Hepatic stellate cell (primary cell): ENCODE measurements at regions not wholly inside any gene's neighbourhood (a gene's known extent, or its start where the extent isn't known, plus 50 kb on each side); places are given as distances from the start of the nearest gene placed in this dataset.

Experiments used
- DNase-seq: peaks from one replicate; pipeline ENCODE4 v3.0.0; 2011; ENCODE audit warnings: low spot score

GRCh38 chr11:8340296-8340695, 76.6 kb upstream of the LMO1 start:
- DNase-seq = no peak

DNA sequence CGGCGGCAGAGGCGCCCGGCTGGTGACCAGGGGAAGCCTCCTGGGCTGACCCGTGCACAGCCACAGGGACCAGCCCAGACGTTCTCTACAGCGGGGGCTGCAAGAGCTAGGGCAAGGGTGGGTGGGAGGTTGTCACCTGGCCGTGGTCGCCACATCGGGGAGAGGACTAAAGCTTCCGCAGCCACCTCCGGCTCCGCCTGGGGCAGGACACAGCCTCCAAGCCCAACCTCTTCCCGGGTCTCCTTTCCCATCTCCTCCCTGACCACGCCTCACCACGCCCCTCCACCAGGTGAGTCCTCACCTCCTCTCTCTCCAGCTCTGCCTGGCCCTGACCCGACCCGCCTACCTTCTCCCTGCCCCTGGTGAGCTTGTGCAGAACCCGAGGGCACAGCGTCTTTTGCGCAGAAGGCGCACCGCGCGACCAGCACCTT, 75.9 kb upstream of the LMO1 start:
- no peak for DNase-seq

GRCh38 chr11:8338138-8338537, 74.5 kb upstream of the LMO1 start:
- peak; percentile 77 for DNase-seq

GRCh38 chr11:8337130-8337795, 73.6 kb upstream of the LMO1 start:
- no peak for DNase-seq

- DNase-seq = no peak
These were observed 72.9 kb upstream of the LMO1 start for GRCh38 chr11:8336356-8337129.

DNA sequence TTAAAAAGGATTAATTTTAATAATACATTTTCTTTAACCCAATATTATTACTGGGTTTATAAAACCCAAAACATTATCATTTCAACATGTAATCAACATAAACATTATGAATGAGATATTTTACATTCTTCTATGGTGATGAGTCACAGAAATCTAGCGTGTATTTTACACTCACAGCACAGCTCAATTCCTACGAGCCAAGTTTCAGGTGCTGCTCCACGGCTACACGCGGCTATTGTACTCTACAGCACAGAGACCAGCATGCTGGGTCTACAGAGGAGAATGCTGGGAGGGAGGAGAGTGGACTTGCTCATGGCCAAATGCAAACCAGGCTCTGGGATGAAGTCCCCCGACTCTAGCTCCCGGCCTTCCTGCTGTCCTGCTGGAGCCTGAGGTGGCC, 72.0 kb upstream of the LMO1 start:
- DNase-seq = no peak

DNA sequence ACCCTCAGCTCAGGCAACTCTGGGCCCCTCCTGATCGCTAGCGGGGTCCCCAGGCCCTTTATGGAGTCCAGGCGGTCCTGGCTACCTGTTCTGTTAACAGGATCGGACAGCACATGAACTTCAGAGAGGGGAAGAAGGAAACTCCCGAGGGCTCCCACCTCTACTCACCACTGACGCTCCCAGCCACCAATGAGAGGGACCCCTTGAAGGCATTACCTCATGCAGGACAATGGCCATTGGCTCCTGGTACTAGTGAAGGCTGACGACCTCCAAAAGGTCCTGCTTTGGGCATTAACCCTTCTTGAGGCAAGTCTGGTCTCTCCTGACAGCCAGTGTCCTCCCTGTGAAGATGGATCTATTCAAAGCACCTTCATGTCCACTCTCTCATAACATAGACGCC, 71.5 kb upstream of the LMO1 start:
- no peak for DNase-seq

GRCh38 chr11:8333811-8334401, 70.2 kb upstream of the LMO1 start:
- DNase-seq = no peak

- DNase-seq = no peak
These were observed 69.7 kb upstream of the LMO1 start for GRCh38 chr11:8333376-8333775.

DNA sequence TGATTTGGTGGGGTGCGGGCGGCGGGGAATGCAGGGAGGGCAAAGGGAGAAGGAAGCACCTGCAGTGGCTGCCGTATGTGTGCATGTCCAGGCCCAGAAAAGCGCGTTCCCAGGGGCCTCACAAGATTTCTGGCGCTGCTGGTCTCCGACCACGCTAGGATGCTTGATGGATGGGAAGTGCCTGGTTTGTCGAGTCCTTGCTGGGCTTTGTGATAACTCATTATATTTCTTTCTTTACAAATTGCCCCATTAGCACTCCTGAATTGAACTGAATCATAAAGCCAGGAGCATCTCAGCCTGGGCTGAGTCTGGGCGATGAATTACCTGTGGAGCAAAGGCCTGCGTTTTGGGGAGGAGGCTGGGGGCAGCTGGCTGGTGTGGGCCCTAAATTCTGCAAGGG, 69.2 kb upstream of the LMO1 start:
- DNase-seq = no peak

- no peak for DNase-seq
These were observed 68.5 kb upstream of the LMO1 start for GRCh38 chr11:8332196-8332595.

GRCh38 chr11:8331767-8332166, 68.1 kb upstream of the LMO1 start:
- DNase-seq = no peak

GRCh38 chr11:8330896-8331295, 67.2 kb upstream of the LMO1 start:
- no peak for DNase-seq

- no peak for DNase-seq
These were observed 66.7 kb upstream of the LMO1 start for GRCh38 chr11:8330404-8330803.

- DNase-seq = no peak
These were observed 66.2 kb upstream of the LMO1 start for GRCh38 chr11:8329847-8330361.

DNA sequence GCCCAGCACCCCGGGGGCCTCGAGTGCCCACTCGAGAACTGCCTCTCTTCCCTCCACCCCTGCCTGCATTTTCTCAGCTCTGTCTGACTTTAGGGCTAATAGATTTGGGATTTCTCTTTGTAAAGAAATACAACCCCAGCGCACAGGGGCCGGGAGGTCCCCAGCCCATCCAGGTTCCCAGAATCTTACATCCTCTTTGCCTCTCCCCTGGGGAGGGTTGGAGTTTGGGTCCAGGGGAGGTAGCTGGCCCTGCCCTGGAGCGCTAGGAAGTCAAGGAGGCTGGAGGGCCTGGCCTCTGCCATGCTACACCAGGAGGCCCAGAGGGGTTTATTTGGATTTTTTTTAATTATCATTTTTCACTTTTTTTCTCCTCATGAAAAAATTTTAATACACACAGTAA, 65.7 kb upstream of the LMO1 start:
- no peak for DNase-seq

DNA sequence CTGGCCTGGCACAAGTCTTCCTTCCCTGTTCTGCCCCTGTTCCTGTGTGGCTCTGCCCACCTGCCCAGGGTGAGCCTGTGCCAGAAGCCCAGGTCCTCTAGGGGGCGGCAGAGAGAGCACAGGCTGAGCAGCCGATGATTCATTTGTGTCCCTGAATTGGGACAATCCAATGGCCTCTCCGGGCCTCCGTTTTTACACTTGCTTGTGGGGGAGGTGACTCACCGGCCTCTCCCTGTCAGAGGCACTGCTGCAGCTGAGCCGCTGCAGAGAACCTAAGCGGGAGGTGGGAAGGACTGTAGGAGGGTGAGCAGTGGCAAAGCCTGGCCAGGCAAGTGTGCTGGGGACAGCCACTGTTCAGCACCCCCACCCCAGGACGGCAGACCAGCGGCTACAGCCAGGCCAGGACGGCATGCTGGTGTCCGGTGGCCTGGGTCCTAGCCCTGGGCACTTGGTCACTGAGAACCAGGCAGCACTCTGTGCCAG, 65.2 kb upstream of the LMO1 start:
- peak; percentile 93 for DNase-seq

DNA sequence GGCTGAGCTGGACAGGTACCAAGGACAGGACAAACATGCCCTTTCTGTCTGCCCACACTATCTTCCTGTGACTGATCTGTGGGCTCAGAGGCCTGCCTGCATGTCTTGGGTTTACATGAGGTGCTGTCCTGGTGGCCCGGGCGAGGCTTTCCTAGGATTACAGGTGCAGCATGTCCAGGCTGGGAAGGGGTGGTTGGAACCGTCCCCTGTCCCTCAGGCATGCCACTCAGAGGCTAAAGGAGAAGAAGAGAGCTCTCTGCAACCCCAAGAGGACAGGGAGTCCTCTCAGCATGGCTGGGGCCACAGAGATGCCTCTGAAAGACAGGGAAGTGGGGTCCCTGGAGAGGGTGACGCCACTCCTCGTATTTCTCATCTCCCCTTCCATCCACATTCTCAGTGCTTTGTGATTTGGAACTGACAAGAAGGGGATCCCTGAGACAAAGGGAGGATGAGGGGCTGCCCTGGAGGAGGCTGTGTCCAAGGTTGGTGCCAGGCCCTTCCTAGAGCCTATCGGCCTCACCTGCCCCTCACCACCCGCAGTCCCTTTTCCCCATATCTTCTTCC, 64.6 kb upstream of the LMO1 start:
- no peak for DNase-seq

DNA sequence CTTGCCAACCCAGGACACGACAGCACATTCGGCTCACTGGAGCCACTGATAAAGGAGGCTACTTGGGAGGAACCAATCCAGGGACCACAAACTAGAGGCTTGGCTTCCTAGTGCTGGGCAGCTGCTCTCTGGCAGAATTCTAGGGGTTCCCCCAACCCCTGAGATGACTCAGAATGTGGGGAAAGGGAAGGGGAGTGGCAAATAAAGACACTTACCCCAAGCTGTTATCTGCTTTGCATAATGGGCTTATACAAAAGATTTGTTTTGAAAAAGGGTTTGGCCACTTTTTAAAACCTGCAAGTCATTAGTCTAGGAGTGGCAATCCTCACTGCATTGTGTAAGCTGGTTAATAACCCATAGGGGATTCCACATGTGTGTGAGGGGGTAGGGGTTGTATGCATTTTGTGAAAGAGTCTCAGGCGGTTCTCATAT, 64.1 kb upstream of the LMO1 start:
- DNase-seq = no peak

DNA sequence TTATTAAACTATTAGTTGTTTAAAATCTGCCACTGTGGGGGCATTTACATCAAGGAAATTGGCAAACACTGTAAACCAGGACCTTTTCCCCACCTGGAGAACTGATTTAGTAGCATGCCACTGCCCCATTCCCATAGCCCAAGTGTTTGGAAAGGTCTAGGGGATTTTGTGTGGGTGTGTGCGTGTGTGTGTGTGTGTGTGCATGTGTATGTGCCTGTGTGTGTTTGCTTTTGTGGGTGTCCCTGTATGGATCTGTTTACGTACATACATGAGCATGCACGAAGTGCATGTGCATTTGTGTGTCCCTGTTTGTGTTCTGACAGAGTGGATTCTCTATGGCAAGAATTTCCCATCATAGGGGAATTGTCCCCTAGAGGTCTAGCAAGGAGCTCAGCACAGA, 62.7 kb upstream of the LMO1 start:
- DNase-seq = no peak

- no peak for DNase-seq
These were observed 62.1 kb upstream of the LMO1 start for GRCh38 chr11:8325591-8326304.
